SHP77 treated with DMSO at 0.1 percent for 48 hours (cell line): ENCODE measurements at regions not wholly inside any gene's neighbourhood (a gene's known extent, or its start where the extent isn't known, plus 50 kb on each side); places are given as distances from the start of the nearest gene placed in this dataset.

ENCODE experiments used
- DNase-seq: peaks from one replicate; lab custom pipeline; 2025; lab: John Stamatoyannopoulos, UW

DNA sequence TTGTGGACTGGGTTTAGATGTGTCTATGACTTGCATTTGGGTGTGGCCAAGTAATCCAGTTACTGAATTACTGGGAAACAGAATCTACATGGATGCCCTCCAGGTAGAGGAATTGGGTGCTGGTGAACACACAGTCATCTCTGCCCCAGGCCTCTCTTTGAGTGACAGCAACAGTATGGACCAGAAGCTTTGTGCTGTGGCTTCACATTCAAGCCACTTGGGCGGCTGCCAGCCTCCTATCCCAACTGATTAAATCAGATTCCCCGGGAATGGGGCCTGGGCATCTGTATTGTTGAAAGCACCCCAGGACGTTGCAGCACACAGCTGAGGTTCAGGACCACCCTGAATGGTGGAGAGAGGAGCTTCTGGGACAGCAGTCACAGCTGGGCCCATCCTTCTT, 144.6 kb downstream of the DHX35 start:
- no peak for DNase-seq

- no peak for DNase-seq
Measured at GRCh38 chr20:39105551-39105950, 143.4 kb downstream of the DHX35 start.

GRCh38 chr20:39103732-39104131, 141.6 kb downstream of the DHX35 start:
- DNase-seq = no peak

- DNase-seq = no peak
Measured at GRCh38 chr20:39103305-39103704, 141.2 kb downstream of the DHX35 start.

GRCh38 chr20:39101895-39102294, 139.8 kb downstream of the DHX35 start:
- DNase-seq = no peak

- DNase-seq = no peak
Measured at GRCh38 chr20:39100691-39101090, 138.5 kb downstream of the DHX35 start.

DNA sequence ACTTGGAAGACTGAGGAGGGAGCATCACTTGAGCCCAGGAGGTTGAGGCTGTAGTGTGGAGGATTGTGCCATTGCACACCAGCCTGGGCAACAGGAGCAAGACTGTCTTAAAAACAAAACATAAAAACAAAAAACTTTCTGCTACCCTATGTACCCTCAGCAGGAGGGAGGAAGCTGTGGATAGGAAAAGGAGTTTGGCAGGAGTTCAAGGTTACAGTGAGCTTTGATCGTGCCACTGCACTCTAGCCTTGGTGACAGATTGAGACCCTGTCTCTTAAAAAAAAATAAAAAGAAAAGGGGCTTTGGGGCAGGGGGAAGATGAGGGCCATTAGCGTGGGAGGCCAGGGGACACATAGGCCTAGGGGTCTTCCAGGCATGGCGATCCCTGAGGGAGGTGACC, 135.7 kb downstream of the DHX35 start:
- no peak for DNase-seq

DNA sequence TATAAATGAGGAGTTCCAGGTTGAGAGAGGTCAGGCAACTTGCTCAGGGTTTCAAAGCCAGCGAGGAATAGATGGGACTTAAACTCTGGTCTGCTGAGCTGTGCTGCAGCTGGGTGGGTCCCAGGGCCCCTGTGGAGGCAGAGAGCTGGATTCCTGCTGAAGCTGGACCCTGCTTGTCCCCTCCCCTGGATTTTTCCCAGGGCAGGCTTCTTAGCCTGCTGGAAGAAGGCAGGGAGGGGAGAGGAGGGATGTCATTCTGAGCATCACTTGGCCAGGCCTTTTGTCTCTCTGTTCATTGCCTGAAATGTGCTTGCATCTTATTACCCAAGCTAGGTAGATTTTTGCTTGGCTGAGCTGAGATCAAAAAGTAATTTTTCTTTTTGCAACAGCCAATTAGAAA, 133.7 kb downstream of the DHX35 start:
- DNase-seq = no peak

DNA sequence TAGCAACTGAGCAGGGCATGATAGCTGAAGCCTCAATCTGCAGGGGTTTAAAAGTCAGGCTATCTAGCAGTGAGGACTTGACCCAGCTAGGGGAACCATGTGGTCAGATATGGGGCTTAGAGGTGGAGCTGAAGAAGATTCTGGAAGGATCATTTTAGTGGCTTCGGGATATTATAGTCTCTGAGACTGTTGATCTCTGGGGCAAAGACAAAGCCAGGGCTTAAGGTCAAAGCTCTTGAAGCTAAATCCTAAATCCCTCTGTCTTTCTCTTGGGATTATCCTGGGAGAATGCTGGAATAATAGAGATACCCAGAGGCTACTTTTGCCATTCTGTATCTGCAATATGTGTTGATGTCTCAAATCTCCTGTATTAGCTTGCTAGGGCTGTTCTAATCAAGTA, 132.2 kb downstream of the DHX35 start:
- no peak for DNase-seq

- DNase-seq = no peak
Measured at GRCh38 chr20:39092733-39093410, 130.7 kb downstream of the DHX35 start.

GRCh38 chr20:39090906-39091305, 128.8 kb downstream of the DHX35 start:
- DNase-seq = no peak

GRCh38 chr20:39089797-39090196, 127.7 kb downstream of the DHX35 start:
- DNase-seq = no peak
